ENCODE measurements at regions not wholly inside any gene's neighbourhood (a gene's known extent, or its start where the extent isn't known, plus 50 kb on each side); places are given as distances from the start of the nearest gene placed in this dataset.

- intact Hi-C loops (cut with micrococcal nuclease), result no loop called here
- Mint-ChIP-seq H3K9me3 (peaks cover 0 to 1% (median 0%) of the 10 kb centered on the region in 11 donors), H3K4me3 (no peak overlapping the region), H3K4me1 (peaks cover 0 to 1% (median 0%) of the 10 kb centered on the region in 7 donors), H3K27ac (no peak overlapping the region), H3K27me3 (peaks cover 5 to 17% (median 6%) of the 10 kb centered on the region in 5 donors), H3K36me3 (no peaks in the 10 kb centered on the region)
- Histone ChIP-seq H3K4me1 (ENCODE audit: control insufficient read depth in 2 of 2, insufficient read depth in 2 of 2, low read length in 2 of 2) (no peaks in the 10 kb centered on the region), H3K27ac (ENCODE audit: low read depth, low read length) (no peak overlapping the region), H3K9me3 (ENCODE audit: control insufficient read depth in 2 of 3, low read length in 3 of 3) (no peaks in the 10 kb centered on the region), H3K36me3 (ENCODE audit: control insufficient read depth in 2 of 3, insufficient read depth in 3 of 3, low read length in 3 of 3) (no peaks in the 10 kb centered on the region), H3K4me3 (ENCODE audit: low read length) (no peak overlapping the region), H3K27me3 (ENCODE audit: control insufficient read depth in 2 of 2, insufficient read depth in 2 of 2, low read length in 2 of 2) (no peaks in the 10 kb centered on the region)
- POLR2A ChIA-PET, result interaction anchor here (0.8 kb wide), 1 partner anchor 37 kb away, joined by 3 read pairs; no protein-coding TSS in a partner anchor
- ATAC-seq (no peak), DNase-seq (no peak)
- CTCF ChIA-PET, result no interaction called here
Observed at GRCh38 chr5:111810112-111810511, 53.1 kb upstream of the NREP start.

All from naive thymus-derived CD4-positive, alpha-beta T cell (primary cell).